ENCODE measurements at regions not wholly inside any gene's neighbourhood (a gene's known extent, or its start where the extent isn't known, plus 50 kb on each side); places are given as distances from the start of the nearest gene placed in this dataset.
"Not testable (repeated sequence)": the region's sequence is repeated elsewhere in the genome, so short reads cannot be mapped to it uniquely, and the experiment has no call there.

DNA sequence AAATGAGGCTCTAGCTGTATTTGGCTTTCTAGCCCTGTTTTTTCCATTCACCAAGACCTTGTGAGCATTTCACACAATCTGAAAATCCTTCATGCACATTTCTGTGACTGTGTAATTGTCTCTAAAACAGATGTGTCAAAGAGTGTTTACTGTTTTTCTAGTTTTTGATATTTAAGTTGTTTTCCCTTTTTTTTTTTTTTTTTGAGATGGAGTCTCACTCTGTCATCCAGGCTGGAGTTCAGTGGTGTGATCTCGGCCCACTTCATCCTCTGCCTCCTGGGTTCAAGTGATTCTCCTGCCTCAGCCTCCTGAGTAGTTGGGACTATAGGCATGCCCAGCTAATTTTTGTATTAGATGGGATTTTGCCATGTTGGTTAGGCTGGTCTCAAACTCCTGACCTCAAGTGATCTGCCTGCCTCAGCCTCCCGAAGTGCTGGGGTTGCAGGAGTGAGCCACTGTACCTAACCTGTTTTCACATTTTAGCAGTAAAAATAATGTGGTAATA, 242.0 kb downstream of the MYCN start:
- TF ChIP-seq, protein P1, sequence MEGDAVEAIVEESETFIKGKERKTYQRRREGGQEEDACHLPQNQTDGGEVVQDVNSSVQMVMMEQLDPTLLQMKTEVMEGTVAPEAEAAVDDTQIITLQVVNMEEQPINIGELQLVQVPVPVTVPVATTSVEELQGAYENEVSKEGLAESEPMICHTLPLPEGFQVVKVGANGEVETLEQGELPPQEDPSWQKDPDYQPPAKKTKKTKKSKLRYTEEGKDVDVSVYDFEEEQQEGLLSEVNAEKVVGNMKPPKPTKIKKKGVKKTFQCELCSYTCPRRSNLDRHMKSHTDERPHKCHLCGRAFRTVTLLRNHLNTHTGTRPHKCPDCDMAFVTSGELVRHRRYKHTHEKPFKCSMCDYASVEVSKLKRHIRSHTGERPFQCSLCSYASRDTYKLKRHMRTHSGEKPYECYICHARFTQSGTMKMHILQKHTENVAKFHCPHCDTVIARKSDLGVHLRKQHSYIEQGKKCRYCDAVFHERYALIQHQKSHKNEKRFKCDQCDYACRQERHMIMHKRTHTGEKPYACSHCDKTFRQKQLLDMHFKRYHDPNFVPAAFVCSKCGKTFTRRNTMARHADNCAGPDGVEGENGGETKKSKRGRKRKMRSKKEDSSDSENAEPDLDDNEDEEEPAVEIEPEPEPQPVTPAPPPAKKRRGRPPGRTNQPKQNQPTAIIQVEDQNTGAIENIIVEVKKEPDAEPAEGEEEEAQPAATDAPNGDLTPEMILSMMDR (IDR thresholded peaks at IDR 0.05), result not testable (repeated sequence)
- TF ChIP-seq GABPA (IDR thresholded peaks at IDR 0.05; ENCODE audit: low read depth); ELF1 (IDR thresholded peaks at IDR 0.05): not testable (repeated sequence)
